ENCODE measurements at regions not wholly inside any gene's neighbourhood (a gene's known extent, or its start where the extent isn't known, plus 50 kb on each side); places are given as distances from the start of the nearest gene placed in this dataset.
"Not testable (repeated sequence)": the region's sequence is repeated elsewhere in the genome, so short reads cannot be mapped to it uniquely, and the experiment has no call there.

DNA sequence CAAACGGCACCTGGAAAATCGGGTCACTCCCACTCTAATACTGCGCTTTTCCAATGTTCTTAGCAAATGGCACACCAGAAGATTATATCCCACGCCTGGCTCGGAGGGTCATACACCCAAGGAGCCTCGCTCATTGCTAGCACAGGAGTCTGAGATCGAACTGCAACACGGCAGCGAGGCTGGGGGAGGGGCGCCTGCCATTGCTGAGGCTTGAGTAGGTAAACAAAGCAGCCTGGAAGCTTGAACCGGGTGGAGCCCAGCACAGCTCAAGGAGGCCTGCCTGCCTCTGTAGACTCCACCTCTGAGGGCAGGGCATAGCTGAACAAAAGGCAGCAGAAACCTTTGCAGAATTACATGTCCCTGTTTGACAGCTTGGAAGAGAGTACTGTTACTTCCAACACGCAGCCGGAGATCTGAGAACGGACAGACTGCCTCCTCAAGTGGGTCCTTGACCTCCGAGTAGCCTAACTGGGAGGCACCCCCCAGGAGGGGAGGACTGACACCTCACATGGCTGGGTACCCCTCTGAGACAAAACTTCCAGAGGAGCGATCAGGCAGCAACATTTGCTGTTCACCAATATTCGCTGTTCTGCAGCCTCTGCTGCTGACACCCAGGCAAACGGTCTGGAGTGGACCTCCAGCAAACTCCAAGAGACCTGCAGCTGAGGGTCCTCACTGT is 472.3 kb upstream of the PHF14 start:
- DNase-seq = not testable (repeated sequence)

DNA sequence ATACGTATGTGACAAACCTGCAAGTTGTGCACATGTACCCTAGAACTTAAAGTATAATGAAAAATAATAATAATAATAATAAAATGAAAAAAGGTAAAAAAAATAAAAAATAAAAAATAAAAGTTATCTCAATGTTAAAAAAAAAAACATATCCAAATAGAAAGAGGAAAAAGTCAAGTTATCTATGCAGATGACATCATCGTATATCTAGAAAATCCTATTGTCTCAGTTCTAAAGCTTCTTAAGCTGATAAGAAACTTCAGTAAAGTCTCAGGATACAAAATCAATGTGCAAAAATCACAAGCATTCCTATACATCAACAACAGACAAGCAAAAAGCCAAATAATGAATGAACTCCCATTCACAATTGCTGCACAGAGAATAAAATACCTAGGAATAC is 466.6 kb upstream of the PHF14 start:
- DNase-seq = no peak

DNA sequence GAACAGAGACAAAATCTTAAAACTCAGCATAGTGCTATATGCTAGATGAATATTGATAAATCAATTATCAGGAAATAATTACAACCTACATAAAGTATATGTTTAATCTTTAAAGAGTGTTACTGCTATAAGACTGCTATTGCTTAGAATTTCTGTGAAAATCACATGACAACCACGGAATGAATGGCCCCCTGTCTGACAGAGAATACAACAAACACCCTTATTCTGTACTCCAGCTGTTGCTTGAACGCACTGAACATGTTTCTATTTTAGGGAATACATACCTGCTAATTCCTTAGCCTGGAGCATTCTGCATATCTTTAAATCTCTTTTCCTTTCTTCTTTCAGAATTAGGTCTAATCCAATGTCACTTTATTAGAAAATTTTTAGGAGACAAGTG is 452.4 kb upstream of the PHF14 start:
- no peak for DNase-seq

DNA sequence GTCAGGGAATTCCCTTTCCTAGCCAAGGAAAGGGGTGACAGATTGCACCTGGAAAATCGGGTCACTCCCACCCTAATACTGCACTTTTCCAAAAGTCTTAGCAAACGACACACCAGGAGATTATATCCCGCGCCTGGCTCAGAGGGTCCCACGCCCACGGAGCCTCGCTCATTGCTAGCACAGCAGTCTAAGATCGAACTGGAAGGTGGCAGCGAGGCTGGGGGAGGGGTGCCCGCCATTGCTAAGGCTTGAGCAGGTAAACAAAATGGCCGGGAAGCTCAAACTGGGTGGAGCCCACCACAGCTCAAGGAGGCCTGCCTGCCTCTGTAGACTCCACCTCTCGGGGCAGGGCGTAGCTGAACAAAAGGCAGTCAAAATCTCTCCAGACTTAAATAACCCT is 440.2 kb upstream of the PHF14 start:
- not testable (repeated sequence) for DNase-seq

DNA sequence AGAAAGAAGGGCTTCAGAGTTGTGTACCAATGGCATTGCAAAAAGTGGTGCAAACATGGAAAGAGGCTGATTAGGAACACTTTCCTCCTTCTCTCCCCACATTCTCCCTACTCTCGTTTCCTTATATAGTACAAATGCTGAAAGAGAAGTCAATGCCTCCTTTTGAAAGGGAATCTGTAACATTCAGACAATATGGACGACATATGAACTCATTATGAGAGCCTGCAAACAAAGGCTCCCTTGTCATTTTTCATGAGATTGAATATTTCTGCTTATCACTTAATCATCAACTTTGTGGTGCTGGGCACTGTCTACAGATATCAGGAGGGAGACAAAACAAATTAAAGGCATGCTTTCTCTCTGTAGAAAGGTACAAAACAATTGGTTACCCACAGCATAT is 437.1 kb upstream of the PHF14 start:
- no peak for DNase-seq

DNA sequence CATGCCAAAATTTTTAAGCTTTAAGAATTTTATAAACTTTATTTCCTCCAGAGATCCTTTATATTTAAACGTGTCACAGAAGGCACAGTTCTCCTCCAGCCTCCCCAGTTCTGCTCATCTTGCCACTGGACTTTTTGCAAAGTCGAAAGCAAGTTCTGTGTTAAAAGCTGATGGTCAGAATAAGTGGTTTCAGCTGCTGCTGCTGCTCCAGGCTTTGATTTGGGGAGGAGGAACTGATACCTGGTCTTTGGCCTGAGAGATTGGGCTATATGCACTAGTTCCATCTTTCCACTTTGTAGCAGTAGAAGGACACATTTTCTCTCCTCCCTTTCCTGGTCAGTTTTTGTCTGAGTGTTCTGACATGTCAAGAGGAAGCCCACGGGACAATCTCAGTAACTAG is 435.9 kb upstream of the PHF14 start:
- DNase-seq = no peak

DNA sequence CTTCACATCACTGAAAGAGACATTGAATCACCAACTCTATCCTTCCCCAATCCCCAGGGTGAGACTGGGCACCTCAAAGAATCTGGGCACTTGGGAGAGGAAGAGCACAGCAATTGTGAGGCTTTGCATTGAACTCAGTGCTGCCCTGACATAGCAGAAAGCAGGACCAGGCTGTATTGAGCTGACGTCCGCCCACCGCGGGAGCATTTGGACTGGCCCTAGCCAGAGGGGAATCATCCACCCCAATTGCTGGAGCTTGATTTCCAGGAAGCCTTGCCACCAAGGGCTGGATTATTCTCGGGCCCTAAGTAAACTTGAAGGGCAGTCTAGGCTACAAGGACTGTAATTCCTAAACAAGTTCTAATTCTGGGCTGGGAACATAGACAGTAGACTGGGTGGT is 416.3 kb upstream of the PHF14 start:
- DNase-seq = no peak

DNA sequence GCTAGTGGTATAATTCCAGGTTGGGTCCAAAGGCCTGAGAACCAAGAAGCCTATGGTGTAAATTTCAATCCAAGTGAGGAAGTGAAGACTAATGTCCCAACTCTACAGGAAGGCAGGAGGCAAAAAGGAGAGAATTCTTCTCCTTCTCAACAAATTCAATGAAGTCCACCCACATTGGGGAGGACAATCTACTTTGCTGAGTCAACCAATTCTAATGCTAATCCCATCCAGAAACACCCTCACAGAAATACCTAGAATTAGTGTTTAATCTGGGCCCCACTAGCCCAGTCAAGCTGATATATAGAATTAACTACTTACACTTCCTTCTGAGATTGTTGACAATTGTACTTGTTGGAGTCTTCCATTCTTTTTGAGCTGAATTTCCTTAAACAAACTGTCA is 413.2 kb upstream of the PHF14 start:
- no peak for DNase-seq

DNA sequence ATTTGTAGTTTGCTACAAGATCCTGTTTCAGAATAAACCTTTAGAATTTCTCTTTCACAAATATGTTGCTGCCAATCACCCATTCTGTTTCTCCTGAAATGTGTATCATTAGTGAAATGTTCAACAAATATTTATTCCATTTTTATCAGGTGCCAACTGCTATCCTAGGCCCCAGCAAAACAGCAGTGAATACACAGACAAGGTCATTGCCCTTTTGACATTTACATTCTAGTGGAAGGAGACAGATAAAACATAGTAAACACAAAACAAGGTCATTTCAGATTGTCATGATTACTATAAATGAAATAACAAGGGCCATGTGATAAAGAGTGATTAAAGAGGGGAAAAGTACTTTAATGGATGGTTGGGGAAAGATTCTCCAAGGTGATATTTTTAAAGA is 404.8 kb upstream of the PHF14 start:
- no peak for DNase-seq

DNA sequence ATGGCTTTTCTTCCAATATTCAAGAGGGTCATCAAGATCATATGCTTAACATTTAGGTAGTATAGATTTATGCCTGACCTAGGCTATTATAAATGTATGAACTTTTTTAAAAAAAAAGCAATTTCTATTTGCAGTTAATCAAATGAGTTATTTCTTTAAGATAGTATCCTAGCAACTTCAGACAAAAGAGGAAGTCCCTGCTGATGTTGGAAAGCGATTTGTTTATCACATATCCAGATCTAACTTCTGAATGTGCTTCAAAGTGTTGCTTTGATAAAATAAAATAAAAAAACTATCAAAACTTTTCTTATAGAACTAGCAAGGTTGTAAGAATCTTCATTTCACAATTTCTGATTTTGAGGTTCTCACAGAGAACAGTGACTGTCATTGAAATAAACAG is 401.9 kb upstream of the PHF14 start:
- DNase-seq = no peak

DNA sequence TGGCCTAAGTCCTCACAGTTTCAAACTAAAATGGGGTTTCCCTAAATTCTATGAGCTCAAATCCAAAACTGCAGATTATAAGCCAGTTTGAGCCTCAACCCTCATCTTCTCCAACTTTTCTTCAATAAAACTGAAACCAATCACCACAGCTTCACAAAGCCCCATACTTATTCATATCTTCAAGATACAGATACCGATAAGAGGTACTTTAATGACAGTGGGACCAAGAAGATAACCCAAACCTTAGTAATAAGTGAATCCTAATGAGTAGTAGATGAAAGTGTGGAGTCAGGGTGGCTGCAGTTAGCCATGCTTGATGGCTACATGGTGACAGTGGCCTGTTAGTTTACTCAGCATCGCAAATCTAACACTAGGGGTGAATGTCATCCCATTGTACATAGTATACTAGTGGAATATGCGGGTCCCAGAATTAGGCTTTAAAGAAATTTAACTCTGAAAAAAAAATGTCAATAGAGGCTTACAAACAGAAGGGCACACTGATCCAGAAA is 395.8 kb upstream of the PHF14 start:
- no peak for DNase-seq

DNA sequence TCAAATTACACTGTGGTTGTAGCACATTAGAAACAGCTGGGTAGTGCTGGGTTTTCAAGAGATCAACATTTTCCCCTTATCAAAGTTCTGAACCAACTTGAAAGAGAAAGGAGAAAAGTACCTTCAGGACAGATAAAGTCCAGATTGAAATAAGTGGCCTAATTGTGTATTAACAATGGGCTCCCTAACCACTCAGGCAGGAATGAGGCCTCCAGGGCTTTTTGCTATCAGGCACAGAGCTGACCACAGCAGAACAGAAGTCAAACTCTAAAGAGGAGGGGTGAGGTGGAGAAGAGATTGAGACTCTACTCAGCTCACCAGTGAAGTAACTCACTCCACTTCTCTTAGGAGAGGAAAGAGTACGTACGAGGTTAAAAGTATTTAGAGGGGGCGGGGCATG is 394.1 kb upstream of the PHF14 start:
- DNase-seq = no peak

DNA sequence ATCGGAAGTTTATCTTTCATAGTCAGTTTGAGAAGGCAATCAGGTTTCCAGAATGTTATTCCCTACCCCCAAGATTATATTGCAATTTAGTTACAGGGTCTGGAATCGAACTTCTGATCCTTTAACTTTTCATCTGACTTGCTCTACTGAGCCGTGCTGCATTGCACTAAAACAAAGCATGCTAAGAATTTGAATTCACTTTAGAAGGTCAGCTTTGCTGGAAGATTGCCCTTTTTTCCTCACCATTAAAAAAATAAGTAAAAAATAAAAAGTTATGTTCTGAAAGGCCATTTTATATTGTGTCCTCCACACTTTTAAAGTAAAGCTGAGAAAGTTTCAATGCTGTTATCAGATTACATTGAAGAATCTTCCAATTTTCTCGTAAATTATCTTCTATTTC is 388.8 kb upstream of the PHF14 start:
- no peak for DNase-seq

DNA sequence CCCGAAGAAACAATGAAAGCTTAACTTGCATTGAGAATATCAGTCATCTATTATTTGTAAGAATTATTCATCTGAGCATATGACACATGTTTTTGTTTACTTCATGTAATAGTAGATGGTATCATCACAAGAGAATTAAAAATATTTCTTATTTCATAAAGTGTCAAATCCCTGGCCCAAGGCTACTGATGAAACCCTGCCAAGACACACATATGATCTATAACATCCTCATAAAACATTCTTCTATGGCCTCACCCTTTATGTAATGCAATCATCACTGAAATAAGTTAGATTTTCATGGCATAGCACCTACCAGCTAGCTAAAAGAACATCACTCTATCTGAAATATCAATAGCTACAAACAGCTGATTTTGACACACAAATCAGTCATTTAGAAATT is 385.6 kb upstream of the PHF14 start:
- DNase-seq = no peak

DNA sequence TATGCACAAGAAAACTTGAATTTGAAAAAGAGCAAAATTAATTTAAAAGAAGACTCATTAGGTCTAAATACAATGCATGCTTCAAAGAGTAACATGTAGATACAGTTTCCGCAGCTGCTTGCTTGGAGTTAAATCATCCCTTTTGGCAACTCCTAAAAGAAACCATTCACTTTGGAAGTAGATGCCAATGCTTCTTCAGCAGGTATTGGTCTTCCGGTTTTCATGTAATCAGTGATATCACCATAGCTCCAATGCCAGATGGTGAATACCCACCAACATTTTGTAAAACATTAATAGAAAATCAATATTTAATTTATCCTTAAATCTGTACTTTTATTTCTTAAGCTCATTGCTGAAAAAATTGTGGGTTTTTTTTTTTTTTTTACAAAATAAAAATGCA is 381.1 kb upstream of the PHF14 start:
- DNase-seq = no peak

DNA sequence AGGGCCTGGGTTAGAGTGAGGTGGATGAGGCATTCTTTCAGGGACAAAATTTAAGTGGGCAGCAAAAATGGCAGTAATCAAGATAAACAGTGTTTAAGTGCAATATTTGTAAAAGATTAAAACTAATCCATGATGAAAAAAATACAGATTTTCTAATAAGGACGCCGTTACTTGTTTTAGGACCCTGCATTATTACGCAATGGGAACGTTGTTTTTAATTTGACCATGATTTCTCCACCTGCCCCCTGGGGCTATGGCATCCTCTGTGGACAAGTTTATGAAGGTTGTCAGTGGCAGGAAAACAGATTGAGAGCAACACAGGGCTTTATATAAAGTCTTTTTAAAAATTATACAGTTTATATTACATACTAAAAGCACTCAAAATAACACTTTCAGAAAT is 380.6 kb upstream of the PHF14 start:
- DNase-seq = no peak

DNA sequence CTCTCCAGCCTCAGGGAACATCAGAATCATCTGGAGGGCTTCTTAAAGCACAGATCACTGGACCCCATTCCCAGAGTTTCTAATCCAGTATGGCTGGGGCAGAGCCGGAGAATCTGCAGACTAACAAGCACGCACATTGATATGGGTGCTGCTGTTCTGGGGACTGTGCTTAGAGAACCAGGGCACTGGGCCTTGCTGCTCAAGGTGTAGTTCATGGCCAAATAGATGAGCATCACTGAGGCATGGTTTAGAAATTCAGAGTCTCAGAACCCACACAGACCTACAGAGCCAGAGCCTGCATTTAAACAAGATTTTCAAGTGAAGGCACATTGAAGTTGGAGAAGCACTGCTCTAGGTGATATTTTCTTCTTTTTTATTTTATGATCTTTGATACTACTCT is 376.8 kb upstream of the PHF14 start:
- no peak for DNase-seq

DNA sequence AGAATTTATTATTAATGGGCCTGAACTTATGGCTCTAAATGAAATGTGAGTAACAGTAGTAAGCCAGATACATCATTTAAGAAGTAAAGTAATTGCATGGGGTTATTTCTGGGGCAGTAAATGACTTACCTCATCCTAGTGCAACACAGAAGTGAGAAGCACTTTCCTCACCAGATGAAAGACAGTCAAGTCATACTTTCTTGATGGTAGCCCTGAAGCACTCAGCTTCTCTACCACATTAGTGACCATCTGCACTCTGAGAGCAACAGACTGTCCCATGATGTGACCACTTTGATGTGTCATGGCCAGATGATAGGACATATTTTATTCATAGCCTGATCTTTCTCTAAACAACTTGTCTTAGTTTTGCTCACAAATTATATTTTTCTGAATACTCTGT is 369.5 kb upstream of the PHF14 start:
- DNase-seq = no peak

DNA sequence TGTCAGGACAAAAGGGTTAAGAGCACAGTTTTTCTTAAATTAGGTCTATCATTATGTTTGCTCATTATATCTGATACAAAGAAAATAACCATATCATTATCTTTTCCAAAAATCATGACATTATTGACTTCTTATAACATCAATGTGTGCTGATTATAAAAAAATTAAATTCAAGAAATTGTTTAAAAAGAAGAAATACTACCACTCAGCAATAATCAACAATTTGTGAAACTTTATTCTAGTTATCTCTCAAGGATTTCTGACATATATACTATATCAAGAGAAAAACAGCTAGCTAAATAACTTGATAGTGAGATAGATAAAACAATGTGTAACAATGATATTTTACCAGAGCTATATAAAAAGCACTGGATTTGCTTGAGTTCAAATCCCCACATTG is 360.7 kb upstream of the PHF14 start:
- DNase-seq = no peak

DNA sequence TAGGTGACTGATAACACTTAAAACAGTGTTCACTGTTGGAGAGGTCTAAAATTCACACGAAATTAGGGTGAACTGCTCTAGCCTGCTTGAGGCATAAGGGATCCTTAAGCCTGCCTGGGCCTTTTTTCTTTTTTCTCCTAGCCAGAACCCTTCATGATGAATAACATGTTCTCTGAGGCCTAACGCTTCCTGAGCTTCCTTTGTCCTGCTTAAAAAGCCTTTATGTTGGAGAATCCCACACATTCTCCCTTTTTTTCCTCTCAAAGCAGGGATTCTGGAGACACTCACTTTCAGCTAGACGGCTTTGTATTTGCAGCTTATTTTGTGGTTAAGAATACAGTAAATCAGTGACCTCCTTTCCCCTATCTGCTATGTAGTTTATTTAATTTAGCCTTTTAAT is 354.7 kb upstream of the PHF14 start:
- no peak for DNase-seq

DNA sequence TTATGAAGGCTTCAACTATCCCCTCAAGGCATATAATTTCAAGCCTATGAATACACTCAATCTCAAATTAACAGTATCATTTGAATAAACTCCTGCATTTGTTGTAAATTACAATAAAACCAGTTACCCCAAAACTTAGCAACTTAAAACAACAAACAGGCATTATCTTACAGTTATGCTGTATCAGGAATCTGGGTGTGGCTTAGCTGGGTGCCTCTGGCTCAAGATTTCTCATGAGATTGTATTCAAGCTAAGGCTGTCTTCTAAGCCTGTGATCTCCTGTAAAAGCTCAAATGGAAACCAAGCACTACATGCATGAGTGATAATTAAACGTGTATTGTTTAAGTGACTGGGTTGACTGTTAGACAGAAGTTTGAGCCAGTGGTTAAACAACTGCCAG is 341.0 kb upstream of the PHF14 start:
- no peak for DNase-seq

DNA sequence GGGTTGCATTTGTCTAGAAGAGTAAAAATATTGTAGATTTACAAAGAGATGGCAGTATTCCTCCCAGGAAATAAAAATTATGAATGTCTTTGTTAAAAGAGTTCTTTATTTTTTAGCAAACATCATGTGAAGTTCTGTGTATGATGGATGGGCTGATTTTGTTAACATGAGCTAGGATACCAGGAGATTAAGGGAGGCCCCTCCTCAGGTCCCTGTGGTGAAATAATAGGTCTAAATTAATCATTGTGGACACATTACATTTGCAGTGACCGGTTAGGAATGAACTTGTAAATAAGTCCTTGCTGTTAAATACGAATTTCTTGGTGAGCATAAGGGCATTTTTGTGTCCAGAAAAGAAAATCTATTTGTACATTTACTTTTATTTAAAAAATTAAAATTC is 339.4 kb upstream of the PHF14 start:
- no peak for DNase-seq

DNA sequence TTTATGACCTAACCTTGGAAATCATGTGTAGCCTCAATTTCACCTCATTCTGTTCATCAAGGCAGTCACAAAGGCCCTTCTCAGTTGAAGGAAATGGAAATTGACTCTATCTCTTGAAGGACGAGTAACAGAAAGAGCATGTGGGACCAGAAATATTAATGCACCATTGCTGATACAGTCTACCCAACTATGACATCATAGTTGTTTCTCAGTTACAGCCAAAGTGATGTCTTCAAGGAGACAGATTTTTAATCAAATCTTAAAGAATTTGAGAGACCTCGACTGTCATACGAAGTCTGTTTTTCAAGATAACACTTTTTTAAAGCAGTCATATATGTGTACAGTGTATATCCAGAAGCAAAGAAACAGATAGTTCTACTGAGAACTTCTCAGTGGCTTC is 335.7 kb upstream of the PHF14 start:
- DNase-seq = no peak

DNA sequence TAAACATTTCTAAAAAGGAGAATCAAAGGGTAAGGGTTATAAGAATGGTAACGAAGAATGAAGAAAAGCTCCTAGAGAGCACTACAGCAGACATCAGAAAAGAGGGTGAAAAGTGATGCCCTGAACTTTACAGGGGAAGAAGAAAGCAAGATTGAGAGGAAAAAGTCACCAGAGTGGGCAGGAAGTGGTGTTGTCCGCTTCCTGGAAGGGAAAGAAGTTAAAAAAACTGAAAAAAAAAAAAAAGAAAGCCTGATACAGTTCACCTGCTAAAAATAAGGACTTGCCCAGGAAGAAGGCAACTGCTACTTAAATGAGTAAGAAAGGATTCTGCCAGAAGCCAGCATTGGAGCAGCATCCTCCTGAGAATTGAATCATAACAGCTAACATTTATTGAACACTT is 330.1 kb upstream of the PHF14 start:
- no peak for DNase-seq

DNA sequence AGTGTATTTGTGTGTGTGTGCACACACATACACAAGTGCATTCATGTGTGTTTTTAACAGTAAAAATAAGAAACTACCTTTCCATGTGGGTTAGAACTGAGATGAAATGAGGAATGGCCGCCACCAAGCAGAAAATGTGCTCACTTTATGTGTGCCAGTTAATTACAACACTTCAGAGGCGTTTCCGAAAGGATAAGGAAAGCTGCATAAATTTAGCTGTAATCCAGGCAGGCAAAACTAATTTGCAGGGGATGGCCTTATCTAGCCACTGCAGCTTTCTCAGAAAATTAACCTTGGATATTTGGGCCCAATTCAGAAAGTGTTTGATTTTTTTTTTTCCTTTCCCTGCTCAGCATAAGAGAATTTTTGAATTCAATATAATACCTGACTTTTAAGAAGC is 328.8 kb upstream of the PHF14 start:
- no peak for DNase-seq

DNA sequence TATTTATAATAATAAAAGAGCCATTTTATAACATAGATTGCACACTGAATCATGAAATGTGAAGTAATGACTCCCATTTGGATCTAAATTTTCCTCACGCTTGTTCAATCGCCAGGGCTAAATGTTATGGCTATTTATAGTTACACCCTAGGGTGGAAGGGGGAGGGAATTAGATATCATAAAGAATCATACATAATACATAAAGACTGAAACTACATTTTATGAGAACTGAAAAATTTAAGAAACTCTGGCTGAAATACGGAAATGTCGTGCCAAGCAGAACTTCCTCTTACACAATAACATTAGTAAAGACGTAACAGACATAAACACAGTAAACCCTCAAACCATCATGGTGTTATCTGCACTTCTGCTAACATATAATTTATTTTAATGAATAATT is 327.5 kb upstream of the PHF14 start:
- no peak for DNase-seq
